K562 (cell line): ENCODE measurements at regions not wholly inside any gene's neighbourhood (a gene's known extent, or its start where the extent isn't known, plus 50 kb on each side); places are given as distances from the start of the nearest gene placed in this dataset.

Source experiments
- ATAC-seq: fragments of 200-7000 bp; cut with Tn5 transposase; 3 replicates; pipeline ENCODE4 v1.9.1; 2020; ENCODE audit warnings: moderate library complexity
- BruUV-seq: library from RNA; stranded (reverse); fragments of 400-500 nt; replicated peaks from 2 replicates; lab custom pipeline; 2021; lab: Mats Ljungman, UMichigan
- CTCF ChIA-PET: fragments of 300-600 bp; formaldehyde crosslinking; extraction: SDS; loops from one replicate; lab custom pipeline; 2021; ENCODE audit warnings: low intra/inter-chr PET ratio; lab: Yijun Ruan, JAX
- POLR2A ChIA-PET: fragments of 300-600, 350-650 bp; sonication (Branson Sonifier 250); formaldehyde crosslinking; extraction: SDS; loops from one replicate; lab custom pipeline; 2021; ENCODE audit warnings: antibody characterized with exemption, inconsistent platforms; lab: Yijun Ruan, JAX
- DNase-seq, 4 experiments: peaks; one replicate each; pipeline versions ENCODE4 v3.0.0 to v3.0.0-alpha.2; 2011 to 2018; ENCODE audit warnings: low spot score in 3 of 4, mixed read lengths in 3 of 4; ENCODE audit errors: extremely low read depth in 1 of 4
- FAIRE-seq: peaks from 2 replicates; lab custom pipeline; 2011; peaks lifted over from hg19 to GRCh38; lab: Jason Lieb, UNC
- H2AFZ ChIP-seq: 2 replicates; pipeline ENCODE4 v1.6.0; 2011; ENCODE audit warnings: low read depth, low read length, control low read depth, inconsistent platforms
- H3K27ac ChIP-seq: fragments of 200-600 bp; 3 replicates; pipeline ENCODE4 v1.8.0; 2011; ENCODE audit warnings: low read depth, mild to moderate bottlenecking, control low read depth, inconsistent platforms, low read length, moderate library complexity, mixed read lengths; ENCODE audit errors: extremely low read depth
- H3K27me3 ChIP-seq, 2 experiments: fragments of 300-600 bp in 1 of 2; 2 replicates in 1 of 2; 3 replicates in 1 of 2; pipeline versions ENCODE4 v1.6.0 to v1.8.0; 2011; ENCODE audit warnings: inconsistent platforms in 2 of 2, low read length in 2 of 2, mild to moderate bottlenecking in 1 of 2, mixed read lengths in 1 of 2, moderate library complexity in 1 of 2; ENCODE audit not compliant: control insufficient read depth in 2 of 2, insufficient read depth in 2 of 2
- H3K36me3 ChIP-seq: fragments of 300-600 bp; 3 replicates; pipeline ENCODE4 v1.8.0; 2011; ENCODE audit warnings: mild to moderate bottlenecking, low read length, inconsistent platforms; ENCODE audit not compliant: control insufficient read depth, insufficient read depth
- H3K4me1 ChIP-seq, 2 experiments: fragments of 200-600 bp in 1 of 2; replicated peaks in 1 of 2; 2 replicates in 1 of 2; 3 replicates in 1 of 2; pipeline versions ENCODE4 v1.5.1 to v1.8.0; 2011; ENCODE audit warnings: inconsistent platforms in 2 of 2, low read length in 2 of 2, mild to moderate bottlenecking in 1 of 2, mixed read lengths in 1 of 2, moderate library complexity in 1 of 2; ENCODE audit not compliant: control insufficient read depth in 2 of 2, insufficient read depth in 2 of 2
- H3K4me2 ChIP-seq: 2 replicates; pipeline ENCODE4 v1.6.1; 2011; ENCODE audit warnings: low read length, control low read depth, inconsistent platforms, mixed read lengths; ENCODE audit not compliant: insufficient read depth
- H3K4me3 ChIP-seq: fragments of 200-600 bp; sonication (generic), shearing (Covaris generic); 2 replicates; pipeline ENCODE4 v1.5.1; 2016; ENCODE audit warnings: control low read depth, inconsistent platforms
- H3K79me2 ChIP-seq: fragments of 200-600 bp; 3 replicates; pipeline ENCODE4 v1.8.0; 2011; ENCODE audit warnings: low read length, inconsistent platforms; ENCODE audit not compliant: control insufficient read depth, insufficient read depth
- H3K9ac ChIP-seq, 2 experiments: 2 replicates each; pipeline versions ENCODE4 v1.6.0 to v1.6.1; 2011; ENCODE audit warnings: low read depth in 2 of 2, low read length in 2 of 2, control low read depth in 1 of 2, inconsistent platforms in 1 of 2, mild to moderate bottlenecking in 1 of 2, mixed read lengths in 1 of 2; ENCODE audit not compliant: insufficient read depth in 1 of 2
- H3K9me1 ChIP-seq: one replicate; pipeline ENCODE4 v1.6.0; 2011; ENCODE audit warnings: inconsistent platforms, mild to moderate bottlenecking, low read length, moderate library complexity; ENCODE audit not compliant: control insufficient read depth, insufficient read depth
- H3K9me3 ChIP-seq: replicated peaks from 2 replicates; pipeline ENCODE4 v1.5.1; 2011; ENCODE audit warnings: low read depth, low read length, inconsistent platforms; ENCODE audit not compliant: control insufficient read depth, insufficient read depth
- H4K20me1 ChIP-seq: replicated peaks from 2 replicates; pipeline ENCODE4 v1.6.1; 2011; ENCODE audit warnings: low read length, inconsistent platforms, mixed read lengths; ENCODE audit not compliant: control insufficient read depth, insufficient read depth
- SNRNP70 ChIP-seq: fragments of 200-400 bp; formaldehyde crosslinking; optimal IDR thresholded peaks from 2 replicates; pipeline ENCODE3; 2017; ENCODE audit warnings: low read depth, low read length
- TCF7L2 ChIP-seq: fragments of 150-350 bp; IDR thresholded peaks from 2 replicates; pipeline ENCODE4 v1.6.1; 2016; ENCODE audit warnings: low read depth, mild to moderate bottlenecking, low read length, moderate library complexity
- ZNF347 ChIP-seq: fragments of 450-650 bp; formaldehyde crosslinking; IDR thresholded peaks from 2 replicates; pipeline ENCODE4 v1.4.0; 2020; ENCODE audit warnings: low read depth, mild to moderate bottlenecking, moderate library complexity
- ZSCAN29 ChIP-seq: fragments of 450-650 bp; IDR thresholded peaks from 2 replicates; pipeline ENCODE4 v1.6.1; 2017
- WGBS: fragments of 100-300 bp; shearing (Covaris generic); methylation state at CpG from one replicate; pipeline ENCODE4 v1.1.6; 2016; ENCODE audit warnings: low coverage, mixed read lengths; ENCODE audit not compliant: insufficient coverage; ENCODE audit errors: missing lambda C conversion rate; 5-methylcytosine and 5-hydroxymethylcytosine counted together
- in situ Hi-C: fragments of 300-500 bp; cut with MboI; formaldehyde crosslinking; loops from 4 replicates; pipeline ENCODE4 v1.15.0; 2018; ENCODE audit warnings: inconsistent platforms, mixed read lengths
- intact Hi-C: fragments of 100-400 bp; cut with micrococcal nuclease; formaldehyde crosslinking; loops from 2 replicates; pipeline ENCODE4 v1.14.2; 2022
- TF ChIP-seq, protein P1 (sequence below), 2 experiments: fragments of 450-650 bp in 1 of 2; sonication (generic) in 1 of 2; formaldehyde crosslinking; conservative IDR thresholded peaks; 2 replicates each; pipeline versions ENCODE4 v1.4.0 to v1.8.1; 2020 to 2022; ENCODE audit warnings: mild to moderate bottlenecking in 1 of 2, missing genetic modification reagents in 1 of 2
- TF ChIP-seq, protein P2 (sequence below): fragments of 450-650 bp; IDR thresholded peaks from one replicate; pipeline ENCODE4 v1.6.1; 2018; ENCODE audit warnings: mild to moderate bottlenecking, moderate library complexity; ENCODE audit not compliant: partially characterized antibody
- TF ChIP-seq, protein P3 (sequence below): IDR thresholded peaks from 2 replicates; pipeline ENCODE4 v1.6.1; 2012; ENCODE audit warnings: low read depth, low read length, improper control_type of control experiment, borderline replicate concordance
- TF ChIP-seq, protein P4 (sequence below): fragments of 250-450 bp; sonication (Bioruptor Pico); IDR thresholded peaks from 2 replicates; pipeline ENCODE4 v1.8.0; 2021; ENCODE audit warnings: mild to moderate bottlenecking, moderate library complexity

DNA sequence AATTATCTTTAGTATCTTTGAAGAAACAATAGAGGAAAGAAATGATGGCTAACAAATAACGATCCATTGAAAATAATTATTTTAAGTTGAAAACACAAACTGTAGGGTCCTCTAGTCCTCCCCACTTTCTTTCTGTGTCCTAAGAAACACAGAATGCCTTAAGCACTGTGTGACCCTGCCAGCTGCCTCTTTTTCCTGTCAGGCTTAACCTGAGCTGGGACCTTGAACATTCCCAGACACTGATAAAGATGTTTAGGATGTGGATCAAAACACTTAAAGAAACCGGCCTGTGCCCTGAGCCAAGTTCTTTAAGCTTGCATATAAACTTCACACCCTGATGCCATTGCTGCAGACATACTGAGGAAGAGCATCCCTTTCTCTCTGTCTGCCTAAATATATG is 755.4 kb upstream of the VRK2 start:
- in situ Hi-C loops (no loop called here), intact Hi-C loops (no loop called here)
- Histone ChIP-seq H3K36me3 (no peaks in the 10 kb centered on the region), H4K20me1 (no peaks in the 10 kb centered on the region), H3K27ac (no peak overlapping the region), H3K27me3 (no peaks in the 10 kb centered on the region), H3K4me1 (no peaks in the 10 kb centered on the region), H3K9ac (no peak overlapping the region), H2AFZ (no peak overlapping the region), H3K4me3 (no peak overlapping the region), H3K4me2 (no peak overlapping the region), H3K79me2 (no peaks in the 10 kb centered on the region), H3K9me3 (no peaks in the 10 kb centered on the region), H3K9me1 (no peaks in the 10 kb centered on the region)
- ChIA-PET POLR2A (no interaction called here), CTCF (no interaction called here)
- ATAC-seq (no peak), FAIRE-seq (no peak), DNase-seq (no peak)
- WGBS: 0% methylated on average over 2 of the region's 2 CpGs
- TF ChIP-seq ZNF347 (CRISPR knock-in tag) (no peak), TCF7L2 (no peak), ZSCAN29 (no peak), SNRNP70 (no peak)
- BruUV-seq: no TSS peak

DNA sequence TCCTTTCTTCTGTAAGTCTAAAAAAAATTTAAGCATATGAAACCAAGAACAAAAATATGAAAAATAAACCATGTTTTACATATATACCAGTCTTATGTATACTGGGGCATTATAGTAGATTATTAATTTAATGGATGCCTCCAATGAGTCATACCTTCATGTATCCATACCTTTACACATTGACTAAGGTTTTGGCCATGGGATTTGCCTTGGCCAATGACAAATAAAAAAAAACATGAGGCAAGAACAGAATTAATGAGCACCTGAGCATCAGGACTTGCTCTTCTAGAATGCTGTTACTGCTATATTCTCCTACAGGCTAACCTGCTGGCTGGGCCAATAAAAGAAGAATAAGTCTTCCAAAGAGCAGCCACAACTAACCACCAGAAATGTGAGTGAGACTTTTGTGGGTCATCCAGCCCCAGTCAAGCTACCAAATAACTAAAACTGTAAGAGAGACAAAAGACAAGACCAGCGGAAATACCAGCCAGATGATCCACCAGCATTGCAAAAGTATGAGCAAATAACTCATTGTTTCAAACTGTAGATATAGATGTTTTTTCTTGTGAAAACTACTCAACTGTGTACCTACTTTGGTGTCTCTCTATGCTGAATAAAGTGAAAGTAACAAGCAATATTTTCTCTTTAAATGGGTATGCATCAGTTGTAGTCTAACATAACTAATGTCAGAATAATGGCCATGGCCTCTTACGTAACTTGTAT is 749.6 kb upstream of the VRK2 start:
- intact Hi-C loops: no loop called here
- Histone ChIP-seq H2AFZ (no peak overlapping the region), H3K4me1 (no peaks in the 10 kb centered on the region), H3K27me3 (no peaks in the 10 kb centered on the region), H3K4me3 (no peak overlapping the region), H3K9ac (no peak overlapping the region), H3K79me2 (no peaks in the 10 kb centered on the region), H3K27ac (no peak overlapping the region), H3K9me3 (no peaks in the 10 kb centered on the region), H3K4me2 (no peak overlapping the region), H4K20me1 (no peaks in the 10 kb centered on the region), H3K36me3 (no peaks in the 10 kb centered on the region), H3K9me1 (no peaks in the 10 kb centered on the region)
- ATAC-seq (no peak), FAIRE-seq (no peak), DNase-seq (no peak)
- TF ChIP-seq, protein P1, sequence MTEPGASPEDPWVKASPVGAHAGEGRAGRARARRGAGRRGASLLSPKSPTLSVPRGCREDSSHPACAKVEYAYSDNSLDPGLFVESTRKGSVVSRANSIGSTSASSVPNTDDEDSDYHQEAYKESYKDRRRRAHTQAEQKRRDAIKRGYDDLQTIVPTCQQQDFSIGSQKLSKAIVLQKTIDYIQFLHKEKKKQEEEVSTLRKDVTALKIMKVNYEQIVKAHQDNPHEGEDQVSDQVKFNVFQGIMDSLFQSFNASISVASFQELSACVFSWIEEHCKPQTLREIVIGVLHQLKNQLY (CRISPR knock-in tag; conservative IDR thresholded peaks at IDR 0.05): no peak
- TF ChIP-seq, protein P2, sequence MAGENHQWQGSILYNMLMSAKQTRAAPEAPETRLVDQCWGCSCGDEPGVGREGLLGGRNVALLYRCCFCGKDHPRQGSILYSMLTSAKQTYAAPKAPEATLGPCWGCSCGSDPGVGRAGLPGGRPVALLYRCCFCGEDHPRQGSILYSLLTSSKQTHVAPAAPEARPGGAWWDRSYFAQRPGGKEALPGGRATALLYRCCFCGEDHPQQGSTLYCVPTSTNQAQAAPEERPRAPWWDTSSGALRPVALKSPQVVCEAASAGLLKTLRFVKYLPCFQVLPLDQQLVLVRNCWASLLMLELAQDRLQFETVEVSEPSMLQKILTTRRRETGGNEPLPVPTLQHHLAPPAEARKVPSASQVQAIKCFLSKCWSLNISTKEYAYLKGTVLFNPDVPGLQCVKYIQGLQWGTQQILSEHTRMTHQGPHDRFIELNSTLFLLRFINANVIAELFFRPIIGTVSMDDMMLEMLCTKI: no peak
- TF ChIP-seq, protein P3, sequence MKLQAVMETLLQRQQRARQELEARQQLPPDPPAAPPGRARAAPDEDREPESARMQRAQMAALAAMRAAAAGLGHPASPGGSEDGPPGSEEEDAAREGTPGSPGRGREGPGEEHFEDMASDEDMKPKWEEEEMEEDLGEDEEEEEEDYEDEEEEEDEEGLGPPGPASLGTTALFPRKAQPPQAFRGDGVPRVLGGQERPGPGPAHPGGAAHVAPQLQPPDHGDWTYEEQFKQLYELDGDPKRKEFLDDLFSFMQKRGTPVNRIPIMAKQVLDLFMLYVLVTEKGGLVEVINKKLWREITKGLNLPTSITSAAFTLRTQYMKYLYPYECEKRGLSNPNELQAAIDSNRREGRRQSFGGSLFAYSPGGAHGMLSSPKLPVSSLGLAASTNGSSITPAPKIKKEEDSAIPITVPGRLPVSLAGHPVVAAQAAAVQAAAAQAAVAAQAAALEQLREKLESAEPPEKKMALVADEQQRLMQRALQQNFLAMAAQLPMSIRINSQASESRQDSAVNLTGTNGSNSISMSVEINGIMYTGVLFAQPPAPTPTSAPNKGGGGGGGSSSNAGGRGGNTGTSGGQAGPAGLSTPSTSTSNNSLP: no peak
- TF ChIP-seq, protein P4, sequence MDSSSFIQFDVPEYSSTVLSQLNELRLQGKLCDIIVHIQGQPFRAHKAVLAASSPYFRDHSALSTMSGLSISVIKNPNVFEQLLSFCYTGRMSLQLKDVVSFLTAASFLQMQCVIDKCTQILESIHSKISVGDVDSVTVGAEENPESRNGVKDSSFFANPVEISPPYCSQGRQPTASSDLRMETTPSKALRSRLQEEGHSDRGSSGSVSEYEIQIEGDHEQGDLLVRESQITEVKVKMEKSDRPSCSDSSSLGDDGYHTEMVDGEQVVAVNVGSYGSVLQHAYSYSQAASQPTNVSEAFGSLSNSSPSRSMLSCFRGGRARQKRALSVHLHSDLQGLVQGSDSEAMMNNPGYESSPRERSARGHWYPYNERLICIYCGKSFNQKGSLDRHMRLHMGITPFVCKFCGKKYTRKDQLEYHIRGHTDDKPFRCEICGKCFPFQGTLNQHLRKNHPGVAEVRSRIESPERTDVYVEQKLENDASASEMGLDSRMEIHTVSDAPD: no peak
- WGBS: 0% methylated on average over 2 of the region's 2 CpGs
- CTCF ChIA-PET: no interaction called here
- no TSS peak for BruUV-seq
- in situ Hi-C loops: no loop called here
- POLR2A ChIA-PET: no interaction called here
